Adrenal gland (tissue), 5 donors: ENCODE measurements at regions not wholly inside any gene's neighbourhood (a gene's known extent, or its start where the extent isn't known, plus 50 kb on each side); places are given as distances from the start of the nearest gene placed in this dataset.

Source experiments
- POLR2A ChIP-seq, 2 donors: fragments of 450-650 bp; IDR thresholded peaks; one replicate each; pipeline ENCODE4 v1.6.1; 2017; ENCODE audit warnings: antibody characterized with exemption in 2 of 2, mild to moderate bottlenecking in 2 of 2, moderate library complexity in 1 of 2
- TF ChIP-seq, protein P1 (sequence below), 6 experiments: fragments of 450-650 bp in 4 of 6; fragments of 200-600 bp in 2 of 6; sonication (generic) in 1 of 6; IDR thresholded peaks; 1 replicate in 5 of 6; 2 replicates in 1 of 6; pipeline versions ENCODE4 v1.5.1 to v1.8.0; 2016 to 2021; ENCODE audit warnings: antibody characterized with exemption in 6 of 6, mild to moderate bottlenecking in 2 of 6, moderate library complexity in 1 of 6
- donor health status: DM: no; HTN: no; CAD: no.

DNA sequence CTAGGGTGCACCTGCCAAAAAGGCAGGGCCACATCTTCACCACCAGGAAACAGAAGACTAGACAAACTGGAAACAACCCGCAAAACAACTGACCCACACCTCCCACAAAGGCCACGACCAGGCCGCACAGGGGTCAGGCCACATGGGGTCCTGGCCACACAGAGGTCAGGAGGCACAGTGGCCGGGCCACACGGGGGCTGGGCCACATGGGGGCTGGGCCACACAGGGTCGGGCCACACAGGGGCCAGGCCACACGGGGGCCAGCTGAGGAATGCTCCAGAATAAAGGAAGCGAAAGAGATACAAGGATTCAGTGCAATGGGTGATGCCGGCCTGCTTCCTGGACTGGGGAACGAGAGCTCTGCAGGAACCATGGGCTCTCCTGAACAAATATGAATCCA lies 91.6 kb downstream of the OLFM1 start:
- TF ChIP-seq POLR2A (IDR thresholded peaks at IDR 0.05), result no peak
- TF ChIP-seq, protein P1, sequence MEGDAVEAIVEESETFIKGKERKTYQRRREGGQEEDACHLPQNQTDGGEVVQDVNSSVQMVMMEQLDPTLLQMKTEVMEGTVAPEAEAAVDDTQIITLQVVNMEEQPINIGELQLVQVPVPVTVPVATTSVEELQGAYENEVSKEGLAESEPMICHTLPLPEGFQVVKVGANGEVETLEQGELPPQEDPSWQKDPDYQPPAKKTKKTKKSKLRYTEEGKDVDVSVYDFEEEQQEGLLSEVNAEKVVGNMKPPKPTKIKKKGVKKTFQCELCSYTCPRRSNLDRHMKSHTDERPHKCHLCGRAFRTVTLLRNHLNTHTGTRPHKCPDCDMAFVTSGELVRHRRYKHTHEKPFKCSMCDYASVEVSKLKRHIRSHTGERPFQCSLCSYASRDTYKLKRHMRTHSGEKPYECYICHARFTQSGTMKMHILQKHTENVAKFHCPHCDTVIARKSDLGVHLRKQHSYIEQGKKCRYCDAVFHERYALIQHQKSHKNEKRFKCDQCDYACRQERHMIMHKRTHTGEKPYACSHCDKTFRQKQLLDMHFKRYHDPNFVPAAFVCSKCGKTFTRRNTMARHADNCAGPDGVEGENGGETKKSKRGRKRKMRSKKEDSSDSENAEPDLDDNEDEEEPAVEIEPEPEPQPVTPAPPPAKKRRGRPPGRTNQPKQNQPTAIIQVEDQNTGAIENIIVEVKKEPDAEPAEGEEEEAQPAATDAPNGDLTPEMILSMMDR (IDR thresholded peaks at IDR 0.05), result no peak
